T-cell (primary cell): ENCODE measurements at regions not wholly inside any gene's neighbourhood (a gene's known extent, or its start where the extent isn't known, plus 50 kb on each side); places are given as distances from the start of the nearest gene placed in this dataset.

Experiments used
- ATAC-seq, 4 experiments: fragments of 200-7000 bp in 3 of 4; fragments of 150-1000 bp in 1 of 4; cut with Tn5 transposase; replicated peaks in 1 of 4; 1 replicate in 3 of 4; 2 replicates in 1 of 4; pipeline ENCODE4 v1.10.0; 2021; ENCODE audit warnings: moderate library complexity in 3 of 4, mild to moderate bottlenecking in 2 of 4, moderate number of reproducible peaks in 1 of 4
- CTCF ChIA-PET, 2 donors: fragments of 300-600 bp; sonication (Branson Sonifier 250); formaldehyde crosslinking; loops; one replicate each; lab custom pipeline; 2022; ENCODE audit warnings: antibody characterized with exemption in 2 of 2; lab: Charles Lee
- POLR2A ChIA-PET, 2 donors: fragments of 300-600 bp; sonication (Branson Sonifier 250); formaldehyde crosslinking; loops; one replicate each; lab custom pipeline; 2022; ENCODE audit warnings: antibody characterized with exemption in 2 of 2; lab: Charles Lee
- DNase-seq, 35 experiments: peaks; one replicate each; pipeline versions ENCODE4 v3.0.0 to v3.0.0-alpha.2; 2013 to 2023
- H3K27ac ChIP-seq: one replicate; pipeline ENCODE4 v1.5.1; 2013; ENCODE audit warnings: low read length
- H3K27me3 ChIP-seq, 2 experiments: replicated peaks in 1 of 2; 1 replicate in 1 of 2; 2 replicates in 1 of 2; pipeline versions ENCODE4 v1.6.1 to v1.7.0; 2013; ENCODE audit warnings: low read length in 1 of 2, mixed read lengths in 1 of 2; ENCODE audit not compliant: control insufficient read depth in 2 of 2, insufficient read depth in 2 of 2; ENCODE audit errors: extremely low read depth in 1 of 2
- H3K36me3 ChIP-seq, 2 donors: 1 replicate in 1 of 2; 2 replicates in 1 of 2; pipeline versions ENCODE4 v1.6.1 to v1.7.0; 2013; ENCODE audit warnings: low read length in 1 of 2; ENCODE audit not compliant: control insufficient read depth in 2 of 2, insufficient read depth in 1 of 2; ENCODE audit errors: extremely low read depth in 1 of 2
- H3K4me1 ChIP-seq, 2 experiments: 1 replicate in 1 of 2; 2 replicates in 1 of 2; pipeline versions ENCODE4 v1.6.1 to v1.7.0; 2013; ENCODE audit warnings: low read length in 2 of 2, mixed read lengths in 1 of 2; ENCODE audit not compliant: insufficient read depth in 2 of 2, control insufficient read depth in 1 of 2; ENCODE audit errors: extremely low read depth in 1 of 2
- H3K4me3 ChIP-seq, 2 donors: 1 replicate in 1 of 2; 2 replicates in 1 of 2; pipeline versions ENCODE4 v1.5.1 to v1.7.0; 2013; ENCODE audit warnings: mild to moderate bottlenecking in 2 of 2, low read length in 1 of 2, moderate library complexity in 1 of 2; ENCODE audit not compliant: control insufficient read depth in 1 of 2; ENCODE audit errors: extremely low read depth in 1 of 2
- H3K9me3 ChIP-seq: 2 replicates; pipeline ENCODE4 v1.7.0; 2013
- H3K27ac Mint-ChIP-seq, 2 donors: one replicate each; pipeline ENCODE4 v1.8.0; 2020 to 2021; ENCODE audit warnings: mild to moderate bottlenecking in 2 of 2, mixed read lengths in 2 of 2
- H3K27me3 Mint-ChIP-seq, 2 donors: one replicate each; pipeline ENCODE4 v1.8.0; 2021 to 2022; ENCODE audit warnings: mixed read lengths in 2 of 2
- H3K36me3 Mint-ChIP-seq: one replicate; pipeline ENCODE4 v1.8.0; 2021; ENCODE audit warnings: mixed read lengths
- H3K4me1 Mint-ChIP-seq, 3 donors: one replicate each; pipeline ENCODE4 v1.8.0; 2020 to 2022; ENCODE audit warnings: mixed read lengths in 3 of 3, mild to moderate bottlenecking in 1 of 3
- H3K4me3 Mint-ChIP-seq, 3 donors: one replicate each; pipeline ENCODE4 v1.8.0; 2020 to 2022; ENCODE audit warnings: mild to moderate bottlenecking in 3 of 3, mixed read lengths in 3 of 3, moderate library complexity in 3 of 3
- H3K9me3 Mint-ChIP-seq, 3 donors: one replicate each; pipeline ENCODE4 v1.8.0; 2020 to 2022; ENCODE audit warnings: mixed read lengths in 3 of 3
- WGBS: methylation state at CpG from one replicate; pipeline ENCODE4 v1.1.5; 2013; ENCODE audit warnings: missing lambda C conversion rate; ENCODE audit not compliant: insufficient coverage; 5-methylcytosine and 5-hydroxymethylcytosine counted together

DNA sequence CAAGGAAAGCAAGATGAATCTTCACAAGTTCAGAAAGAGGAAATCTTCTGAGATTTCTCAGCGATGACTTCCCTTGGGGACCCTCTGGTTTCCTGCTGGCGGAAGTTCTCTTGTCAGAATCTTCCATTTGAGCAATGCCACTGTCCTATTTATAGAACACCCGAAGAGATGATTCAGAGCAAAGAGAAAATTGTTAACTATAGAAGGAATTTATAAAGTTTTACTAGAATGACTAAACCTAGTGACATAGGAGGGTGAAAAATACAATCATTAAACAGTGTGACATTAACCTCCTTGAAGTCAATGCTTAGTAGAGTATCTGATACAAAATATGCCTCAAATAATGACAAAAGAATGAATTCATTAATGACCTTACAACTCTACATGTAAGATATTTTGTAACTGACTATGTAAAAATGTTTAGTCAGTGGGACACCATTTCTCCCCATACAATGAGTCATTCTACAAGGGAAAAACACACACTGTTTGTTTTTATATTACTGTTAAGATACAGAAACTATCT is 206.5 kb upstream of the CNTNAP2 start:
- Mint-ChIP-seq H3K27me3 (no peaks in the 10 kb centered on the region), H3K4me1 (no peaks in the 10 kb centered on the region), H3K9me3 (peaks cover 2 to 11% (median 4%) of the 10 kb centered on the region in 3 donors), H3K27ac (no peak overlapping the region), H3K36me3 (no peaks in the 10 kb centered on the region), H3K4me3 (no peak overlapping the region)
- no peak for DNase-seq
- ChIA-PET CTCF (no interaction called here), POLR2A (no interaction called here)
- no peaks in the 10 kb centered on the region for H3K4me1 ChIP-seq
- WGBS: 20% methylated on average over 1 of the region's 3 CpGs
- no peak overlapping the region for H3K27ac ChIP-seq
- no peaks in the 10 kb centered on the region for H3K27me3 ChIP-seq
- ATAC-seq: no peak
- no peaks in the 10 kb centered on the region for H3K36me3 ChIP-seq
- H3K4me3 ChIP-seq: no peak overlapping the region
- no peaks in the 10 kb centered on the region for H3K9me3 ChIP-seq

- Mint-ChIP-seq H3K9me3 (peaks cover 6 to 26% (median 11%) of the 10 kb centered on the region in 3 donors), H3K4me1 (no peaks in the 10 kb centered on the region), H3K4me3 (no peak overlapping the region), H3K27me3 (no peaks in the 10 kb centered on the region), H3K27ac (no peak overlapping the region), H3K36me3 (no peaks in the 10 kb centered on the region)
- POLR2A ChIA-PET: no interaction called here
- Histone ChIP-seq H3K27me3 (no peaks in the 10 kb centered on the region), H3K9me3 (no peaks in the 10 kb centered on the region), H3K4me3 (no peak overlapping the region), H3K36me3 (no peaks in the 10 kb centered on the region), H3K27ac (no peak overlapping the region), H3K4me1 (no peaks in the 10 kb centered on the region)
- ATAC-seq (no peak), DNase-seq (no peak)
- CTCF ChIA-PET: no interaction called here
Observed at GRCh38 chr7:145903658-145904057, 212.9 kb upstream of the CNTNAP2 start.

DNA sequence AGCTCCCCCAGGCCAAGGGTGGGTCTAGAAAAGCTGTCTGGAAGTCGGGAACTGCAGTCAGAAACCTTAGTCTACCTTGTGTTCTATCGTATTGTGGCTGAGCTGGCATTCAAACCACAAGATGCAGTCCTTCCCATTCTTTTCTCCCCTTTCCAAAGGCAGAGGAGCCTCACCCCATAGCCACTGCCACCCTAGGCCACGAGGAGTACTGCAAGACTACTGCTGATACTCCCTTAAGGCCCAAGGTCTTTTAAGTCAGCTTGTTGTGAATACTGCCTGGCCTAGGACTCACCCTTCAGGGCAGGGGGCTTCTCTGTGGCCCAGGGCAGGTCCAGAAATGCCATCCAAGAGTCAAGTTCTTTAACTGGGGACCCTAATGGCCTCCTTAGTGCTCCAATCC is 214.5 kb upstream of the CNTNAP2 start:
- H3K27ac Mint-ChIP-seq: no peak overlapping the region
- H3K4me3 ChIP-seq: no peak overlapping the region
- H3K4me3 Mint-ChIP-seq: no peak overlapping the region
- WGBS: 38% methylated on average over 2 of the region's 3 CpGs
- DNase-seq (no peak), ATAC-seq (no peak)
- no peaks in the 10 kb centered on the region for H3K4me1 ChIP-seq
- no peaks in the 10 kb centered on the region for H3K27me3 Mint-ChIP-seq
- no peaks in the 10 kb centered on the region for H3K36me3 Mint-ChIP-seq
- no peaks in the 10 kb centered on the region for H3K27me3 ChIP-seq
- CTCF ChIA-PET: no interaction called here
- H3K4me1 Mint-ChIP-seq: no peaks in the 10 kb centered on the region
- H3K36me3 ChIP-seq: no peaks in the 10 kb centered on the region
- no peak overlapping the region for H3K27ac ChIP-seq
- H3K9me3 ChIP-seq: no peaks in the 10 kb centered on the region
- peaks cover 11 to 36% (median 17%) of the 10 kb centered on the region in 3 donors for H3K9me3 Mint-ChIP-seq
- POLR2A ChIA-PET: no interaction called here

DNA sequence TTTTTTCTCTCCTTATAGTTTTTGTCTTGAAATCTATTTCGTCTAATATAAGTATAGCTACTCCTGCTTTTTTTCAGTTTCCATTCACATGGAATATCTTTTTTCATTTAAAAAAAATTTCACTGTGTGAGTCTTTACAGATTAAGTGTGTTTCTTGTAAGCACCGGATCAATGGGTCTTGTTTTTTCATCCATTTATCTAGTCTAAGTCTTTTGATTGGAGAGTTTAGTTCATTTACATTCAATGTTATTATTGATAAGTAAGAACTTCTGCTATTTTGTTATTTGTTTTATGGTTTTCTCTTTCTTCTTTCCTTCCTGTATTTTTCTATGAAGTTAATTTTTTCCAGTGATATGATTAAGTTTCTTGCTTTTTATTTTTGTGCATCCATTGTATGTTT is 216.7 kb upstream of the CNTNAP2 start:
- H3K9me3 ChIP-seq: no peaks in the 10 kb centered on the region
- H3K27ac ChIP-seq: no peak overlapping the region
- H3K4me1 ChIP-seq: no peaks in the 10 kb centered on the region
- H3K27me3 ChIP-seq: no peaks in the 10 kb centered on the region
- H3K4me1 Mint-ChIP-seq: no peaks in the 10 kb centered on the region
- no peaks in the 10 kb centered on the region for H3K36me3 Mint-ChIP-seq
- ATAC-seq (no peak), DNase-seq (no peak)
- no peak overlapping the region for H3K27ac Mint-ChIP-seq
- ChIA-PET POLR2A (no interaction called here), CTCF (no interaction called here)
- no CpG with 5 or more reads among the region's 2 CpGs for WGBS
- peaks cover 22 to 46% (median 24%) of the 10 kb centered on the region in 3 donors for H3K9me3 Mint-ChIP-seq
- no peak overlapping the region for H3K4me3 ChIP-seq
- no peaks in the 10 kb centered on the region for H3K36me3 ChIP-seq
- H3K4me3 Mint-ChIP-seq: no peak overlapping the region
- no peaks in the 10 kb centered on the region for H3K27me3 Mint-ChIP-seq

GRCh38 chr7:145893925-145894535 is 222.6 kb upstream of the CNTNAP2 start:
- Histone ChIP-seq H3K36me3 (no peaks in the 10 kb centered on the region), H3K9me3 (no peaks in the 10 kb centered on the region), H3K4me3 (no peak overlapping the region), H3K27me3 (no peaks in the 10 kb centered on the region), H3K4me1 (no peaks in the 10 kb centered on the region), H3K27ac (no peak overlapping the region)
- WGBS: no CpG with 5 or more reads among the region's 4 CpGs
- no peak for ATAC-seq
- CTCF ChIA-PET: no interaction called here
- Mint-ChIP-seq H3K27ac (no peak overlapping the region), H3K4me1 (no peaks in the 10 kb centered on the region), H3K27me3 (no peaks in the 10 kb centered on the region), H3K36me3 (no peaks in the 10 kb centered on the region), H3K9me3 (peaks cover 12 to 25% (median 22%) of the 10 kb centered on the region in 3 donors), H3K4me3 (no peak overlapping the region)
- POLR2A ChIA-PET: no interaction called here
- no peak for DNase-seq

DNA sequence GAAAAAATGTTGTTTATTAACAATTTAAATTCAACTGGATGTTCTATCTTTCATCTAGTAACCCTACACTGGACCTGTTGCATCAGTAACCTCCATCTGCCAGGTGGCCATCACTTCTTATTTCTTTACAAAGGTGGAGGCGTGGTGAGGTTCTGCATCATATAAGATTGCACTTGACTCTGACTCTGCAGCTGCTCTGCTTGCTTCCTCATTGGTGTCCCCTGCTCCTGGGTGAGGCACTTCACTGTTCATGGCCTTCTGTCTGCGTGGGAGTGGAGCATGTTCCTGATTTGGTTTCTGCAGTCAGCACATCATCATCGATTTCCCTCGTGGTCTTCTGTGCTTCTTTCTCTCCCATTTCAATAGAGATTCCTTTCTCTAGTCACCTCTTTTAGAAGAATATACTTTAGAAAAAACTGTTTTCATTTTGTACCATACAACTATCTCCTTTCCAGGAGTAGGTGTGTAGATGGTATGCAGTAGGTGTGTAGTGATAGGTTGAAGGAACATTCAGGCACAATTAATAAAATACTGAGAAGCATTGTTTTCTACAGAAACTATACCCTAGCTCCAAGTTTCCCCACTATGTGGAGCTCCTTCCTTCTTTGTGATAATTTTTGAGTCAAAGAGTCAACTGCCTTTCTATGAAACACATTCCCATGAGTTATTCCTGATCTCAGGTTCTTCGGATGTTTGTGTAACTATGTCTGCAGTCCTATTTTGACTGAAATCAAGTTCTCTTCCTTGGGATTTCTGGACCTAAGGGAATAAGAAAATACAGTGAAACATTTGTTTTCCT is 231.7 kb upstream of the CNTNAP2 start:
- DNase-seq (no peak), ATAC-seq (no peak)
- Histone ChIP-seq H3K4me1 (no peaks in the 10 kb centered on the region), H3K27me3 (no peaks in the 10 kb centered on the region), H3K36me3 (no peaks in the 10 kb centered on the region), H3K9me3 (no peaks in the 10 kb centered on the region), H3K4me3 (no peak overlapping the region), H3K27ac (no peak overlapping the region)
- no peak overlapping the region for H3K27ac Mint-ChIP-seq
- no peaks in the 10 kb centered on the region for H3K4me1 Mint-ChIP-seq
- ChIA-PET CTCF (no interaction called here), POLR2A (no interaction called here)
- H3K27me3 Mint-ChIP-seq: no peaks in the 10 kb centered on the region
- H3K36me3 Mint-ChIP-seq: no peaks in the 10 kb centered on the region
- WGBS: 67% methylated on average over 1 of the region's 5 CpGs
- H3K4me3 Mint-ChIP-seq: no peak overlapping the region
- peaks cover 0 to 13% (median 4%) of the 10 kb centered on the region in 3 donors for H3K9me3 Mint-ChIP-seq
